OCI-LY3 (cell line): ENCODE measurements at regions not wholly inside any gene's neighbourhood (a gene's known extent, or its start where the extent isn't known, plus 50 kb on each side); places are given as distances from the start of the nearest gene placed in this dataset.

Experiments used
- EZH2phosphoT487 ChIP-seq: fragments of 200-600 bp; shearing (Covaris generic); IDR thresholded peaks from 2 replicates; pipeline ENCODE4 v1.6.1; 2018; ENCODE audit warnings: antibody characterized with exemption, mixed run types, low read depth
- TF ChIP-seq, protein P1 (sequence below): fragments of 200-600, 300-600 bp; sonication (generic); IDR thresholded peaks from 2 replicates; pipeline ENCODE4 v1.5.1; 2014; ENCODE audit warnings: antibody characterized with exemption, low read length, low read depth

GRCh38 chr10:108638225-108638624 lies 1285.1 kb downstream of the XPNPEP1 start:
- TF ChIP-seq, protein P1, sequence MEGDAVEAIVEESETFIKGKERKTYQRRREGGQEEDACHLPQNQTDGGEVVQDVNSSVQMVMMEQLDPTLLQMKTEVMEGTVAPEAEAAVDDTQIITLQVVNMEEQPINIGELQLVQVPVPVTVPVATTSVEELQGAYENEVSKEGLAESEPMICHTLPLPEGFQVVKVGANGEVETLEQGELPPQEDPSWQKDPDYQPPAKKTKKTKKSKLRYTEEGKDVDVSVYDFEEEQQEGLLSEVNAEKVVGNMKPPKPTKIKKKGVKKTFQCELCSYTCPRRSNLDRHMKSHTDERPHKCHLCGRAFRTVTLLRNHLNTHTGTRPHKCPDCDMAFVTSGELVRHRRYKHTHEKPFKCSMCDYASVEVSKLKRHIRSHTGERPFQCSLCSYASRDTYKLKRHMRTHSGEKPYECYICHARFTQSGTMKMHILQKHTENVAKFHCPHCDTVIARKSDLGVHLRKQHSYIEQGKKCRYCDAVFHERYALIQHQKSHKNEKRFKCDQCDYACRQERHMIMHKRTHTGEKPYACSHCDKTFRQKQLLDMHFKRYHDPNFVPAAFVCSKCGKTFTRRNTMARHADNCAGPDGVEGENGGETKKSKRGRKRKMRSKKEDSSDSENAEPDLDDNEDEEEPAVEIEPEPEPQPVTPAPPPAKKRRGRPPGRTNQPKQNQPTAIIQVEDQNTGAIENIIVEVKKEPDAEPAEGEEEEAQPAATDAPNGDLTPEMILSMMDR = no peak
- no peak for TF ChIP-seq EZH2phosphoT487
